ENCODE measurements at regions not wholly inside any gene's neighbourhood (a gene's known extent, or its start where the extent isn't known, plus 50 kb on each side); places are given as distances from the start of the nearest gene placed in this dataset.

- no peak for DNase-seq (ENCODE audit: low read depth)
- H3K4me3 ChIP-seq (ENCODE audit: low read depth, low read length): no peak overlapping the region
- TF ChIP-seq CTCF (IDR thresholded peaks at IDR 0.05; ENCODE audit: insufficient read depth, low read depth, low read length): no peak
These were observed 77.7 kb upstream of the CCND1 start for GRCh38 chr11:69563306-69563705.

GRCh38 chr11:69563946-69564775, 76.8 kb upstream of the CCND1 start:
- no peak for DNase-seq (ENCODE audit: low read depth)
- no peak for TF ChIP-seq CTCF (IDR thresholded peaks at IDR 0.05; ENCODE audit: insufficient read depth, low read depth, low read length)

GRCh38 chr11:69566001-69566400, 75.0 kb upstream of the CCND1 start:
- no peak for TF ChIP-seq CTCF (IDR thresholded peaks at IDR 0.05; ENCODE audit: insufficient read depth, low read depth, low read length)
- H3K4me3 ChIP-seq (ENCODE audit: low read depth, low read length): no peak overlapping the region
- DNase-seq (ENCODE audit: low read depth): no peak

More at GRCh38 chr11:69563946-69564775, 76.8 kb upstream of the CCND1 start:
- no peak overlapping the region for H3K4me3 ChIP-seq (ENCODE audit: low read depth, low read length)

- H3K4me3 ChIP-seq (ENCODE audit: low read depth, low read length): no peak overlapping the region
- TF ChIP-seq CTCF (IDR thresholded peaks at IDR 0.05; ENCODE audit: insufficient read depth, low read depth, low read length): no peak
- no peak for DNase-seq (ENCODE audit: low read depth)
These were observed 72.8 kb upstream of the CCND1 start for GRCh38 chr11:69567951-69568808.

GRCh38 chr11:69568809-69569097, 72.2 kb upstream of the CCND1 start:
- DNase-seq (ENCODE audit: low read depth): no peak
- TF ChIP-seq CTCF (IDR thresholded peaks at IDR 0.05; ENCODE audit: insufficient read depth, low read depth, low read length): no peak
- H3K4me3 ChIP-seq (ENCODE audit: low read depth, low read length): no peak overlapping the region

- no peak for DNase-seq (ENCODE audit: low read depth)
These were observed 71.4 kb upstream of the CCND1 start for GRCh38 chr11:69569306-69570200.

More at GRCh38 chr11:69569306-69570200, 71.4 kb upstream of the CCND1 start:
- TF ChIP-seq CTCF (IDR thresholded peaks at IDR 0.05; ENCODE audit: insufficient read depth, low read depth, low read length): no peak
- H3K4me3 ChIP-seq (ENCODE audit: low read depth, low read length): no peak overlapping the region

All from fibroblast of villous mesenchyme (primary cell).